ENCODE measurements at regions not wholly inside any gene's neighbourhood (a gene's known extent, or its start where the extent isn't known, plus 50 kb on each side); places are given as distances from the start of the nearest gene placed in this dataset.
"Not testable (repeated sequence)": the region's sequence is repeated elsewhere in the genome, so short reads cannot be mapped to it uniquely, and the experiment has no call there.

GRCh38 chr16:80123189-80123588, 417.6 kb upstream of the DYNLRB2 start:
- DNase-seq (ENCODE audit: low spot score) = no peak

- DNase-seq (ENCODE audit: low spot score) = peak; percentile 77
Observed at GRCh38 chr16:80122115-80122514, 418.7 kb upstream of the DYNLRB2 start.

GRCh38 chr16:80121522-80121909, 419.3 kb upstream of the DYNLRB2 start:
- no peak for DNase-seq (ENCODE audit: low spot score)

DNA sequence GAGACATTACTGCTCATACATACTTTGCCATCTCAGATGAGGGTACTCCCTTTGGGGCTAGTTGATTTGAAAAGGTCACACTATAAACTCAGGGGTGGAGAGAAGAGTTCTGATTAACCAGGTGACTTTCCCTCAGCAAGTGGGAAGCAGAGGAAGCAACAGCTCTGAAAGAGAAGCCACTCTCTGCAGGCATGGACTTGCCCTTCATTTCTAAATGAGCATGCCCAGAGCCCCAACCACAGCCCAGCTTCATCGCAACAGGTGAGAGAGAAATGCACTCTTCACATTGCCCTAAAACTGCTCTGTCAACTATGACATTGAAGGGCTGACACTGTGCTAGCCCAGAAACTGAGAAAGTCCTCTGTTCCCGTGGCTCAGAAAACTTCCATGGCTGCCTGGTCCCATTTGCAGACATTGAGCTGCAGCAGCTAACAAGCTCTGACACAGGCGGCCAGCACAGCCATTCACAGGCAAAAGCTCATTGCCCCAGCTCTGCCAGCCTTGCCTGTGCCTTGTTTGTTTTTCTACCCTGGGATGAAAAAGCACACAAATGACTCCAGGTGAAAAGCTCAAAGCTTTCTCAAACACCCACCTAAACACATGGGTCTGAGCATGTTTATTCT, 419.8 kb upstream of the DYNLRB2 start:
- peak; percentile 50 for DNase-seq (ENCODE audit: low spot score)

DNA sequence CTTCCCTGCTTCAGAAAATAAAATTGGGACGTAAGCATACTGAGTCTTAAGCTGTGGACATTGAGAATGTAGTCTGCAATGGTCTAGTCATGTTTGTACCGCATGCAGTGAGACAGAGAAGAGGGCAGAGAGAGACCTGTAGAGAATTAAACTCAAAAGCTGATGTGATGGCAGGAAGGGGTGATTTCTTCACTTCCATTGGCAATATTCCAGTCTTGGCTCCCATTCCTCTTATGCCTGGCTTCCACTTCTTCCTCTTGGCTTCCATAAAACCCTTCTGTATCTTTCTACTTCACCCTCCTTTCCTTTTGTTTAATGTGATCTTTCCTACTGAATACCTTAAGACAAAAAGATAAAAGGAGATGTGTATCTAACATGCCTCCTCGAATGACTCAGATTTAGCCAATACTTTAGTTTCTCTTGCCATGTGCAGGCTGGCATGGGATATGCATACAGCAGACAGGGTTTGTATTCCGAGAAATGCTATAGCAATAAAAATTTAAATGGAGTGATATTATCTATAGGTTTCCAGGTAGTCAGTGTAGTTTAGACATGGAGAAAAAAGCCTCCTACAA, 423.1 kb upstream of the DYNLRB2 start:
- no peak for DNase-seq (ENCODE audit: low spot score)

DNA sequence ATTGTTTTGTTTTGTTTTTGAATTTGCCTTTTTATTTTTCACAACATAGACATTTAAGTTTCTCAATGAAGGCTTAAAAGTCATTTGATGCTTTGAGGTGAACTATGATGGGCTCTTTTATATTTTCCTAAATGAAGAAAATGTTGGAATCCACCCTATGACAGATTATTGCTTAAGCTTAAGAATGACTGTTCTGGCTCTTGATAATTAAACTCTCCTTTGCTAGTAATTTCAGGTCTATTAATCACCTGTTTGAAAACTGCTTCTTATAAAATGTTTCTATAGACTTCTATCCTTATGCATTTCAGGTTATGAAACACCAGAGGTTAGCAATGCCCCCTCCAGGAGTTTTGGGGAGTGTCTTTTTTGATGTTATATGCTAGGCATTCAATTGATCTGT, 424.1 kb upstream of the DYNLRB2 start:
- DNase-seq (ENCODE audit: low spot score) = no peak

- DNase-seq (ENCODE audit: low spot score) = no peak
Observed at GRCh38 chr16:80114699-80115098, 426.1 kb upstream of the DYNLRB2 start.

- no peak for DNase-seq (ENCODE audit: low spot score)
Observed at GRCh38 chr16:80113873-80114574, 426.8 kb upstream of the DYNLRB2 start.

DNA sequence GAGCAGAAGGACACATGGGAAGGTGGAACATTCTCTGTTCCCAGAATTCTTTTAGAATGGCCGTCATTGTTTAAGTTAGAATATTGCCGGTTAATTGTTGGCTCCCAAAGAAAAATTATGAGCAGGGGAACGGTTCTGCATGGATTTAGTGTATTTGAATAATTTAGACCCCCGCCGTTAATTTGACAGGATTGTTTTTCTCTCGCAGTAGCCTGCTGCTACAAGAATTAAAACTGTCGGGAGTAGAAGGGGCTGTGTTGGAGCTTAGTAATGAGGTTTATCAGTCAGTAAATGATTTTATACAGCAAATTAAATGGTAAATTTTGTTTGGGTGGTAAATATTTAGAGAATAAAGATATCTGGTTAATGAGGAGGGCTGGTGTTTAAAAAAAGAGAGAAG, 431.2 kb upstream of the DYNLRB2 start:
- DNase-seq (ENCODE audit: low spot score) = no peak

- no peak for DNase-seq (ENCODE audit: low spot score)
Observed at GRCh38 chr16:80107900-80108299, 432.9 kb upstream of the DYNLRB2 start.

GRCh38 chr16:80105751-80106150, 435.0 kb upstream of the DYNLRB2 start:
- DNase-seq (ENCODE audit: low spot score) = no peak

DNA sequence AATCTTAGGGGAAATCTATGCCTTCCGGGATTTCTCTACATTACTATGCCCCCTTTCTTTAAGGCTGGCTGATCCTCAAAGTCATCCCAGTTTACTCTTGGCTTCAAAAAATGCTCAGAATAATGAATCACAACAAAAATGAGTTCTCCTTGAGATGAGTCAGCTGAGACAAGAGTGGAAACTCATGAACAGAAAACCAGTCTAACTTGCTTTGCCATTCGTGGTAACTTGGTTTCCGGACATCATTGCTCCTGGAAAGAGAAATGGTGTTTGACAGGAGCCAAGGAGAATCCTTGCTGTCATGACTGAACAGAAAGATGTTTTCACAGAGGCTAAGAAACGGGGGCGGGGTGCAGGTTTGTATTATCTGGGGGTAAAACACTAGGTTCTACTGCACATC, 435.6 kb upstream of the DYNLRB2 start:
- no peak for DNase-seq (ENCODE audit: low spot score)

DNA sequence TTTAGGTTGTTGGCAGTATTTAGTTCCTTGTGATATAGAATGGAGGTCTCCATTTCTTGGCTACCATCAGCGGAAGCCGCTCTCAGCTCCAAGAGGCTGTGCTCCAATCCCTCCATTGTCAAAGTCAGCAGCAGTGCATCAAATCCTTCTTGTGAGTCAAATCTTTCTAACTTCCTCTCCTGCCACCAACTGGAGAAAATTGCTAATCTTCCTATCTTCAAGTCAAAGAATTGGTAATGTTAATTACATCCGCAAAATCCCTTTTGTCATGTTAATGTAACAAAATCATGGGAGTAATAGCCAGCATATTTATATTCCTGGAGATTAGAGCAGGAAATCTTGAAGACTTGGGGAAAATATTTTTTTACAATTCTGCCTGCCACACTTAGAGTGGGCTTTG, 436.4 kb upstream of the DYNLRB2 start:
- DNase-seq (ENCODE audit: low spot score) = no peak

DNA sequence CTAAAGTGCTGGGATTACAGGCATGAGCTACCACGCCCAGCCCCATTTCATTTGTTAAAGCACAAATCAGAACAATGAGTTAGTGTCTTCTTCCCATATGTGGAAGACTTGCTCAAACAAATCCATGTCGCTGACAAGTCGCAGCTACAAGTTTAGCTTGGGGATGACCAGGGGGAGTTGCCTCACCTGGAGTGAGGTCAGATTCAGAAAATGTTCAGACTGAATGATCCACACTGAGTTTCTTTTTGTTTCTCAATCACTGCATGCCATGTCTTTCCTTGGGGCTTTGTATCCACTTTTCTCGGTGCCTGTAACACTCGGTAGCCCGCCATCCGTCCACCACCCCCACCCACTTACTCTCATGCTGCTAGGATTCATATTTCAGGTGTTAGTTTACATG, 437.3 kb upstream of the DYNLRB2 start:
- no peak for DNase-seq (ENCODE audit: low spot score)

- DNase-seq (ENCODE audit: low spot score) = no peak
Observed at GRCh38 chr16:80100846-80101451, 439.8 kb upstream of the DYNLRB2 start.

DNA sequence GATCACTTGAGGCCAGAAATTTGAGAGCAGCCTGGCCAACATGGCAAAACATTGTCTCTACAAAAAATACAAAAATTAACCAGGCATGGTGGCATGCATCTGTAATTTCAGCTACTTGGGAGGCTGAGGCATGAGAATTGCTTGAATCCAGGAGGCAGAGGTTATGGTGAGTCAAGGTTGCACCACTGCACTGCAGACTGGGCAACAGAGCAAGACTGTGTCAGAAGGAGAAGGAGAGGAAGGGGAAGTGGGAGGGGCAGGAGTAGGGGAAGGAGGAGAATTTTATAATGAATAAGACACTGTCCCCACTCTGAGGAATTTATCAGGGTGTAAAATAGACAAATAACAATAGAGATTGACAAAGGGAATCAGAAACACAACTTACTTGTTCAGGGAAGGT, 440.6 kb upstream of the DYNLRB2 start:
- no peak for DNase-seq (ENCODE audit: low spot score)

GRCh38 chr16:80097098-80097497, 443.7 kb upstream of the DYNLRB2 start:
- DNase-seq (ENCODE audit: low spot score) = no peak

DNA sequence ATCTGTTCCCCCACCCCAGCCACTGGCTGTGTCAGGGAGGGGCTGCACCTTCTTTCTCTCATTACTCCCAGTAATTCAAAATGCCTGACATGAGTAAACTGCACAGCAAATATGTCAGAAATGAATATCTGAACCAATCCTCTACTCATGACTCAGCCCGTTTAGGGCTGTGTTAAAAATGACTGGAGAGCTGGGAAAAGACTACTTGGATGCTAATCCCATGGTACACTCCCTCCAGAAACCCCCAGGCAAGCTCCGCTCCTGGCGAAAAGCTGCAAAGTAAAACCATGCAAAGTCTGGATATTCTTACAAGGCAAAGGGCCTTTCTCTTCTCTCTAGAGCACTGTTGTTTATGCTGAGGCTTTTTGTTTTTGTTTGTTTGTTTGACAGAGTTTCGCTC, 448.1 kb upstream of the DYNLRB2 start:
- no peak for DNase-seq (ENCODE audit: low spot score)

GRCh38 chr16:80091453-80091852, 449.3 kb upstream of the DYNLRB2 start:
- DNase-seq (ENCODE audit: low spot score) = not testable (repeated sequence)

GRCh38 chr16:80085606-80086005, 455.2 kb upstream of the DYNLRB2 start:
- DNase-seq (ENCODE audit: low spot score) = no peak

DNA sequence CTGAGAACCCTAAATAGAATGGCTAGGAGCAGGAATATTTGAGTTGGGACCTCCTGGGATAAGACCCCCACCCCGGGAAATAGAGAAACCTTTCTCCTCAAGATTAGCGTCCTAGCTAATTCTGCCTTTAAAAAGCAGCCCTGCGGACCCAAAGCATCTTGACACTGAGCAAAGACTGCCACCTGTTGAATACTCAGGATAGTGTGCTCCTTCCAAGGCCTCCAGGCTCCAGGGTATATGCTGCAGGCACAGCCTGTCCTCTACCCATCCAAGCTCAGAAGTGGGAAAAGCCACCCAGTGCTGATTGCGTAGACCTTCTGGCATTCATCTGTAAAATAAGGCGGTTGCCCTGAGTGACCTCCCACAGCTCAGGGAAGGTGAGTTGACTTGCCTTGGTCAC, 456.2 kb upstream of the DYNLRB2 start:
- DNase-seq (ENCODE audit: low spot score) = peak; percentile 70

DNA sequence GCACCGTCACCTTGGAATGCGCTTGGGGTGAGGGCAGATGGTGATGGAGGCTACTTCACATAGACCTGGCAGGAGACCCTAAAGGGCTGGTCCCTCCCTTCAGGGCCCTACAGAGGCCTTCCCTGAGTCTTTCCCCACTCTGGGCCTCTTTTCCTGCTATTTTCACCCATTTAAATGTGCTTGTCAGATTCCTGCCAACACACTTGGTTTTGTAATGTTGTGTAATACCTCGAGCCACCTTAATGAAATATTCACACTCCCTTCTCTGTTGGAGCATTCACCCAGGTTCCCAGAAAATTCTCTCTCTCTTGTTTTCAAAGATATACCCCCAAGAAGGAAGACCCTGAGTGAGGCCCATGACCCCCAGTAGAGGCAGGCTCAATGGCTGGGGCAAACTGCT, 456.6 kb upstream of the DYNLRB2 start:
- no peak for DNase-seq (ENCODE audit: low spot score)

DNA sequence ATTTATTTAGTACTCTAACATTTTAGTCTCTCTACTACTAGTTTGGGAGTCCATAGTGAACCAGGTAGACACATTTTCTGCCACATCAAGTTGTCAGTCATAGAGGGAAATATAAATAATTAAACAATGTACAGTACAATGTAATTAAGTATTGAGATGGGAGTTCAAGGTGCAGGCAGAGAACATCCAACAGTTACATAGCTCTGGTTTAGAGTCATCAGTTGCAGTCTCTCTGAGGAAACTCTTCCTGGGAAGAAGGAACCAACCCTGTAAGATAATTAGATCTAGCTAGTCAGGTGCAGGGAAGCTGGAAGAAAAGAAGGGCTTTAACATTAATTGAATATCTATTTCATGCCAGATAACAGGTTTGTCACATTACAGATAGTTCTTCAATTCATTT, 457.9 kb upstream of the DYNLRB2 start:
- DNase-seq (ENCODE audit: low spot score) = no peak

Measured in ureter (tissue), 1 donor.